ENCODE measurements at regions not wholly inside any gene's neighbourhood (a gene's known extent, or its start where the extent isn't known, plus 50 kb on each side); places are given as distances from the start of the nearest gene placed in this dataset.
"Not testable (repeated sequence)": the region's sequence is repeated elsewhere in the genome, so short reads cannot be mapped to it uniquely, and the experiment has no call there.

DNA sequence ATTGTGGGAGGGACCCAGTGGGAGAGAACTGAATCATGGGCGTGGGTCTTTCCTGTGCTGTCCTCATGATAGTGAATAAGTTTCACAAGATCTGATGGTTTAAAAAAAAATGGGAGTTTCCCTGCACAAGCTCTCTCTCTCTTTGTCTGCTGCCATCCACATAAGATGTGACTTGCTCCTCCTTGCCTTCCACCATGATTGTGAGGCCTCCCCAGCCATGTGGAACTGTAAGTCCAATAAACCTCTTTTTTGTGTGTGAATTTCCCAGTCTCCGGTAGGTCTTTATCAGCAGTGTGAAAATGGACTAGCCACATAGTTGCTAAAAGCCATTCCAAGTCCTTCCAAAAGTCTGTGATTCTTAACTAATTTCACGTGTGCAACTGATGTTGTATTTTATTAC is 91.5 kb downstream of the CDC42EP3 start:
- H3K79me2 ChIP-seq (ENCODE audit: control insufficient read depth, insufficient read depth, low read length, unreplicated experiment); H3K36me3 ChIP-seq (ENCODE audit: insufficient read depth, low read length); H3K4me3 ChIP-seq (ENCODE audit: low read depth, low read length); H3K27ac ChIP-seq (ENCODE audit: low read depth, low read length); H2AFZ ChIP-seq (ENCODE audit: low read length, unreplicated experiment); H3K27me3 ChIP-seq (ENCODE audit: insufficient read depth, low read length): not testable (repeated sequence)
- peaks cover 49% of the 10 kb centered on the region for H3K4me1 ChIP-seq (ENCODE audit: control insufficient read depth, insufficient read depth, low read length, unreplicated experiment)

DNA sequence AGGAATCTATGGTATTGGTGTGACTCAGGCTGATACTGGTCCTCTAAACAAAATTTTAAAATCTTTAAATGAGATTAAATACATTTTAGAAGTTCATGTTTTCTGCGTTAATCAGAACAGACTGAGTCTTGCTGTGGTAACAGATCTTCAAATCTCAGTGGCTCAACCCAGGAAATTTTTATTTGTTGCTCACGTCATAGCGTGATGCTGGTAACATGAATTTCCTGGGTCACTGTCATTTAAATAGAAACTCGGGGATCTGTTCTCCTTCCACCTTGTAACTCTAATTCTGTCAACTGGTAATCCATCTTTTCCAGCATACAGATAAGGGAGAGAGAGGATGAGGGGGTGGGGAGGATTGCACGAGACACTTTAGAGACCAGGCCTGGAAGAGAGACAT is 90.0 kb downstream of the CDC42EP3 start:
- Histone ChIP-seq H3K4me3 (ENCODE audit: low read depth, low read length) (no peak overlapping the region), H3K27ac (ENCODE audit: low read depth, low read length) (no peak overlapping the region)

DNA sequence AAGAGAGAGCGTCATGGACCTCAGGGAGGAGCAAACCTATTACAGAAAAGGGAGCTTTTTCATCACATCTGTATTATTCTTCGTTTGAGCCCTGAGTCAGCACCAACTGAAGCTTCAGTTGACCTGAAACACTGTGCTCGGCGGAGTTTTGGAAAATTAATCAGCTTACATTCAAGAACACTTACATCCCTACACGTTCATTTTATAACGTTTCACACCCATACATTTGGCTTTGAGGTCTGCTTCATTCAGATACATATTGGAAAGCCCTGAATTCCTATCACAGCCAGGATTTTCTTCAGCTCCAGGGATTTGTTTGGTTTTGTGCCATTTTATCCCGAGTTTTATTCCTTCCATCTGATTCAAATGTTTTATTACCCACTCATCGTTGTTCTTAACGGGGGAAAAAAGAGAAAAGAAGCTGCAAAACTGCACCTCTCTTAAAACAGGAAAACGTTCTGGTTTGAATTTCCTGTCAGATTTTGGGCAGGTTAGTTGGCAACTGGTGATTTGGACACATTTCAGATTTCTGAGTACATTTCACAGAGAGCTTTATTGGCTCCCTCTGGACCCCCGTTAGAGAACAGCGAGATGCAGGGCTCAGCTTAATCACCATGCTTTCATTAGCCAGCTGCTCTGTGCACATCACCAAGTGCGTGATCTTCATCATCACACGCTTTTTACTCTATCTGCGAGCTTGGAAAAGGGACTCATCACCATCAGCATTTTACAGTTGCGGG is 88.8 kb downstream of the CDC42EP3 start:
- peaks cover 64% of the 10 kb centered on the region for H3K4me1 ChIP-seq (ENCODE audit: control insufficient read depth, insufficient read depth, low read length, unreplicated experiment)
- H3K36me3 ChIP-seq (ENCODE audit: insufficient read depth, low read length), result no peaks in the 10 kb centered on the region
- H3K27ac ChIP-seq (ENCODE audit: low read depth, low read length), result peak overlapping the region; percentile 94
- peak overlapping the region; percentile 58 for H3K4me3 ChIP-seq (ENCODE audit: low read depth, low read length)
- peak overlapping the region; percentile 64 for H2AFZ ChIP-seq (ENCODE audit: low read length, unreplicated experiment)
- H3K27me3 ChIP-seq (ENCODE audit: insufficient read depth, low read length), result no peaks in the 10 kb centered on the region
- H3K79me2 ChIP-seq (ENCODE audit: control insufficient read depth, insufficient read depth, low read length, unreplicated experiment), result no peaks in the 10 kb centered on the region

More for the DNA sequence above, 90.0 kb downstream of the CDC42EP3 start:
- Histone ChIP-seq H3K4me1 (ENCODE audit: control insufficient read depth, insufficient read depth, low read length, unreplicated experiment) (peaks cover 63% of the 10 kb centered on the region), H3K79me2 (ENCODE audit: control insufficient read depth, insufficient read depth, low read length, unreplicated experiment) (no peaks in the 10 kb centered on the region), H3K27me3 (ENCODE audit: insufficient read depth, low read length) (no peaks in the 10 kb centered on the region), H3K36me3 (ENCODE audit: insufficient read depth, low read length) (no peaks in the 10 kb centered on the region), H2AFZ (ENCODE audit: low read length, unreplicated experiment) (no peak overlapping the region)

DNA sequence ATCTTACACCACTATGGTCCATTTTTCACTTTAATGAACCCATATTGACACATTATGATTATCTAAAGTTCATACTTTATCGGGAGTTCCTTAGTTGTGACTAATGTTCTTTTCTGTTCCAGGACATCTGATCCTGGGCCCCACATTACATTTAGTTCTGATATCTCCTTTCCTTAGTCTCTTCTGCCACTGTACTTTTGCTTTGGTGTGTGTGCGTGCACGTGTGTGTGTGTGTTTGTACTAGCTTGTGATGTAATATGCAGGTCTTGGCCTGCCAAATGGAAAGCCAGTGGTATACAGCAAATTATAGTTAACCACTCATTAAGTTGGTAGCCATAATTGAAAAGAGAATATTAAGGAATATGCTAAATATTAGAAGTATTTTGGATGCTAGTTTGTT is 88.0 kb downstream of the CDC42EP3 start:
- peaks cover 72% of the 10 kb centered on the region for H3K4me1 ChIP-seq (ENCODE audit: control insufficient read depth, insufficient read depth, low read length, unreplicated experiment)
- H3K36me3 ChIP-seq (ENCODE audit: insufficient read depth, low read length), result no peaks in the 10 kb centered on the region
- H3K79me2 ChIP-seq (ENCODE audit: control insufficient read depth, insufficient read depth, low read length, unreplicated experiment), result no peaks in the 10 kb centered on the region
- H2AFZ ChIP-seq (ENCODE audit: low read length, unreplicated experiment), result peak overlapping the region; percentile 64
- peak overlapping the region; percentile 58 for H3K4me3 ChIP-seq (ENCODE audit: low read depth, low read length)
- H3K27me3 ChIP-seq (ENCODE audit: insufficient read depth, low read length), result no peaks in the 10 kb centered on the region
- H3K27ac ChIP-seq (ENCODE audit: low read depth, low read length), result peak overlapping the region; percentile 94

DNA sequence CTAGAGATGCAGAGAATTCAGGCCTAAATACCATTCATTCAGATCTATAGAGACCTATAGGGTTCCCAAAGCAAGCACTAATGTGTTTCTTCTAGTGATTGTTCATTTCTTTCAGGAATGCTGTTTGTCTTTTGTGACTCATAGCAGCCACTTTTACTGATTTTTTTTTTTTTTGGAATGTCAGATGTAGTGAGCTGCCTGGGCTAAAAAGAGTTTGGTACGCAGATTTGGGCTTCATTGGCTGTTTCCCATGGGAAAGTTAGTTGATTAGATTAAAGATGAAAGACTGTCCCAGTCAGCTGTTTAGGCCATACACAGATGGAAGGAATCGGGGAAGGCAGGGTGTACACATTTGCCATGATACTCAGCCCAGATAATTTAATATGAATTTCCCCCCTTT is 87.6 kb downstream of the CDC42EP3 start:
- H3K27me3 ChIP-seq (ENCODE audit: insufficient read depth, low read length), result no peaks in the 10 kb centered on the region
- H3K36me3 ChIP-seq (ENCODE audit: insufficient read depth, low read length), result no peaks in the 10 kb centered on the region
- peak overlapping the region; percentile 59 for H3K4me3 ChIP-seq (ENCODE audit: low read depth, low read length)
- peaks cover 75% of the 10 kb centered on the region for H3K4me1 ChIP-seq (ENCODE audit: control insufficient read depth, insufficient read depth, low read length, unreplicated experiment)
- H3K79me2 ChIP-seq (ENCODE audit: control insufficient read depth, insufficient read depth, low read length, unreplicated experiment), result no peaks in the 10 kb centered on the region
- H2AFZ ChIP-seq (ENCODE audit: low read length, unreplicated experiment), result peak overlapping the region; percentile 34
- H3K27ac ChIP-seq (ENCODE audit: low read depth, low read length), result peak overlapping the region; percentile 94

DNA sequence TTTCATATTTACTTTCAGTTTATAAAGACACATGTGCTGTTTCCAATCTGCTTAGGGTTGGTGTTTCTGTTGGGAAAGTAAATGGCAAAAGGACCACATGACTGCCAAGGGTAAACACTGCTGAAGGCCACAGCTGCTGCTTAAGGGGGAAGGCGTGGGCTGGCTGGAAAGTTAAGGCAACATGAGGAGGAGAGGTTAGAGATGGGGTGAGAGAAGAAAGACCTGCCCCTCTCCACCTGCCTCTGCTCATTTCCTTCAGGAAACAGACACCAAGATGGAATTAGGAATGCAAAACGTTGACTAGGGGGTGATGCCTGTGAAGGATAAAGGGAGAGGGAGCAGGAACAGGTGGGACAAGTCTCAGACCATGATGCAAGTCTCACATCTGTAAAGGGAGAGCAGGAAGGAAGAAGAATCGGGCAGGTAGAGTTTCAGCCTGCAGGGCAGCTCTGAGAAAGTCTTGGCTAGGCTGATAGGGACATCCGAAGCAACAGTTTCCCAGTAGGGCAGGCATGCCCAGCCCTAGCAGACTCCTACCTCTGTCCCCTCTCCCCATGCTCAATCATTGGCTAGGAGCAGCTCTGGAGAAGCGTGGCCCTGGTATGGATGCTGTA is 86.0 kb downstream of the CDC42EP3 start:
- Histone ChIP-seq H2AFZ (ENCODE audit: low read length, unreplicated experiment) (no peak overlapping the region), H3K79me2 (ENCODE audit: control insufficient read depth, insufficient read depth, low read length, unreplicated experiment) (no peaks in the 10 kb centered on the region), H3K4me1 (ENCODE audit: control insufficient read depth, insufficient read depth, low read length, unreplicated experiment) (peaks cover 81% of the 10 kb centered on the region), H3K27ac (ENCODE audit: low read depth, low read length) (peak overlapping the region; percentile 94), H3K27me3 (ENCODE audit: insufficient read depth, low read length) (no peaks in the 10 kb centered on the region), H3K4me3 (ENCODE audit: low read depth, low read length) (peak overlapping the region; percentile 4; the same call in 1 of the 2 replicates), H3K36me3 (ENCODE audit: insufficient read depth, low read length) (no peaks in the 10 kb centered on the region)

DNA sequence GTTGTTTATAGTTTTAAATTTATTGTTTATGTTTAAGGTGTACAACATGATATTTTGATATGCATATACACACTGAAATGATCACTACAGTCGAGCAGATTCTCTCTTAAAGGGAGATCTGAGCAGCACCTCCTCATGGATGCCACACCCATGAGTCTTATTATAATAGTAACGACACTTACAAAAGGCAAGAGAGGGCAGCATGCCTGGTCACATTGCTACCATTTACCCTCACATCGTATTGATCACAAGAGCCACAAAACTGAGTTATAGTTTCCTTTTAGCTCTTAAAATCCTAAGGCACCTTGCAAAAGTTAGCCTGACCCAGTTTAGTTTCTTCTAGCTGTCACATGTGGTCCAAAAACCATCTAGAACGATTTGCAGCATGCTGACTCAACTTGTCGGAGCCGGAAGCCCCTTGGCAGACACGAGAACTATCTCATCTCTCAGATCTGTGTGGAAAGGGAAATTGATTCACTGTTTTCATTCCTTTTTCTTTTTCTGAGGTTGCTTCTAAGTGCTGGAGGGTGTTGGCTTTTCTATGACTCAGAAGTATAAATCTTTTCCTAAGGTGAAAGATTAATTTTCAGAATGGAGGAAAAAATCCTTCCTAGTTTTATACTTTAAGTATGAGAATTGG is 85.3 kb downstream of the CDC42EP3 start:
- Histone ChIP-seq H3K79me2 (ENCODE audit: control insufficient read depth, insufficient read depth, low read length, unreplicated experiment) (no peaks in the 10 kb centered on the region), H3K4me1 (ENCODE audit: control insufficient read depth, insufficient read depth, low read length, unreplicated experiment) (peaks cover 88% of the 10 kb centered on the region), H3K27ac (ENCODE audit: low read depth, low read length) (peak overlapping the region; percentile 94), H3K4me3 (ENCODE audit: low read depth, low read length) (peak overlapping the region; percentile 30; the same call in 1 of the 2 replicates), H2AFZ (ENCODE audit: low read length, unreplicated experiment) (peak overlapping the region; percentile 45), H3K36me3 (ENCODE audit: insufficient read depth, low read length) (no peaks in the 10 kb centered on the region), H3K27me3 (ENCODE audit: insufficient read depth, low read length) (no peaks in the 10 kb centered on the region)

DNA sequence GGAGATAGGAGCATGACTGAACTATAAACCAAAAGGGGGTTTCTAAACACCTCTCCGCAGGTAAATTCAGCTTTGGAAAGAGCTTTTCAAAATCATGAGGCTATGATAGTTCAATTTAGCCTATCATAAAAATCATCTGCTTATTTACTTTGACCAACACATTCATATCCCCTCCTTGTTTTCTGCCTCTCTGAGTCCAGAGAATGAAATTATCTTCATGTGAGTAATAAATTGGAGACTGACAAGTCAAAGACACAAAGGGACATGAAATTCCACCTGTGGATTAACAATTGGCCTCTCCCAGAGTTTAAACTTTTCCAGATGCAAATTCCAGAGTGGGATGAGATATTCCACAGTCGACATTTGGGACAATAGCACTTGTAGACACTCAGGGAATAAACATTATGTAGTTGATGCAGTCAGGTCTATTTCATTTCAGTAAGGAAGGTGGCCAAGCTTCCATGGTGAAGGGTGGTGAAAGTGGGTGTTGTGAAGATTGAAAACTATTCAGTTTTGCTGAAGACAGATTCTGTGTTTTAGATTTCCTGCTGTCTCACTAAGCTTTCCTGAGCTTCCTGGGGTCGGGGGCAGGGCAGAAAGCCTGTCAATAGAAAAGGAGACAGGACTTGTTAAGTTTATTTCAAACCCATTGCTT is 84.7 kb downstream of the CDC42EP3 start:
- Histone ChIP-seq H3K79me2 (ENCODE audit: control insufficient read depth, insufficient read depth, low read length, unreplicated experiment) (no peaks in the 10 kb centered on the region), H3K4me3 (ENCODE audit: low read depth, low read length) (peak overlapping the region; percentile 30; the same call in 1 of the 2 replicates), H2AFZ (ENCODE audit: low read length, unreplicated experiment) (peak overlapping the region; percentile 45), H3K27me3 (ENCODE audit: insufficient read depth, low read length) (no peaks in the 10 kb centered on the region), H3K36me3 (ENCODE audit: insufficient read depth, low read length) (no peaks in the 10 kb centered on the region), H3K27ac (ENCODE audit: low read depth, low read length) (peak overlapping the region; percentile 94), H3K4me1 (ENCODE audit: control insufficient read depth, insufficient read depth, low read length, unreplicated experiment) (peaks cover 95% of the 10 kb centered on the region)

DNA sequence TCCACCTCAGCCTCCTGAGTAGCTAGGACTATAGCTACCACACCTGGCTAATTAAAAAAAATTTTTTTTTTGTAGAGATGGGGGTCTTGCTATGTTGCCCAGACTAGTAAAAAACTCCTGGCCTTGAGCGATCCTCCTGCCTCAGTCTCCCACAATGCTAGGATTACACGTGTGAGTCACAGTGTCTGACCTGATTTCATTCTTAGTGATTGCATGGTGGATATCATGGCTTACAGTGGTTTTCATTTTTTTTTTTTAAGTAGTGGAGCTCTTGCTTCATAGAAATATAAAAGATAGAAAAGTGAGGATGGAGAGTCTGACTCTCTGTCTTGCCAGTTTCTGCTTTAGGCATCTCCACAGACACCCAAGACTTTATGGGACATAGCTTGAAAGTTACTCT is 83.6 kb downstream of the CDC42EP3 start:
- Histone ChIP-seq H3K79me2 (ENCODE audit: control insufficient read depth, insufficient read depth, low read length, unreplicated experiment) (no peaks in the 10 kb centered on the region), H2AFZ (ENCODE audit: low read length, unreplicated experiment) (no peak overlapping the region), H3K36me3 (ENCODE audit: insufficient read depth, low read length) (no peaks in the 10 kb centered on the region), H3K4me3 (ENCODE audit: low read depth, low read length) (no peak overlapping the region), H3K27ac (ENCODE audit: low read depth, low read length) (peak overlapping the region; percentile 94), H3K27me3 (ENCODE audit: insufficient read depth, low read length) (no peaks in the 10 kb centered on the region), H3K4me1 (ENCODE audit: control insufficient read depth, insufficient read depth, low read length, unreplicated experiment) (peaks cover 89% of the 10 kb centered on the region)

DNA sequence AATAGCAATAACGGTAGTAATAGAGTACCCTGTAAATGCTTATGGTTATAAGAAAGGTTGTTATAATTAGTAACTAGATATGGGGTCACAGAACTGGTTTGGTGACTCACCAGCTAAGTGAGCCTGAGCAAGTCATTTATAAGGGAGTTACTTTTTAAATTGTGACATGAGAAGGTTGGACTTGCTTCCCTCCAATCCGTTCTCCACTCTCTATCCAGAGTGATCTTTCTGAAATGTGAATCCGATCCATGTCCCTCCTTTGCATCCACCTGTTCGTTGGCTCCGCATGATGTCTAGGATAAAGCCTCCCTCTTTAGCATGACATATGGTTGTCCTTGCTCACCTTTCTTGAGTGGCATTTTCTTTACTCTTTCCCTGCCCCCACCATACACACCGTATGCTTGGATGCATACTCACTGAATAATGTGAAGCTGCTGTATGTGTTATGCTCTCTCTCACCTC is 83.1 kb downstream of the CDC42EP3 start:
- H3K27me3 ChIP-seq (ENCODE audit: insufficient read depth, low read length), result no peaks in the 10 kb centered on the region
- H3K4me1 ChIP-seq (ENCODE audit: control insufficient read depth, insufficient read depth, low read length, unreplicated experiment), result peaks cover 84% of the 10 kb centered on the region
- H3K36me3 ChIP-seq (ENCODE audit: insufficient read depth, low read length), result no peaks in the 10 kb centered on the region
- H2AFZ ChIP-seq (ENCODE audit: low read length, unreplicated experiment), result no peak overlapping the region
- H3K4me3 ChIP-seq (ENCODE audit: low read depth, low read length), result no peak overlapping the region
- peak overlapping the region; percentile 94 for H3K27ac ChIP-seq (ENCODE audit: low read depth, low read length)
- H3K79me2 ChIP-seq (ENCODE audit: control insufficient read depth, insufficient read depth, low read length, unreplicated experiment), result no peaks in the 10 kb centered on the region
